Fibroblast of upper back skin (primary cell): ENCODE measurements at regions not wholly inside any gene's neighbourhood (a gene's known extent, or its start where the extent isn't known, plus 50 kb on each side); places are given as distances from the start of the nearest gene placed in this dataset.
A peak's percentile ranks its signal among the peaks of the same experiment; 100 is the strongest.

Experiments
- DNase-seq: peaks from one replicate; pipeline ENCODE4 v3.0.0-alpha.2; 2013

DNA sequence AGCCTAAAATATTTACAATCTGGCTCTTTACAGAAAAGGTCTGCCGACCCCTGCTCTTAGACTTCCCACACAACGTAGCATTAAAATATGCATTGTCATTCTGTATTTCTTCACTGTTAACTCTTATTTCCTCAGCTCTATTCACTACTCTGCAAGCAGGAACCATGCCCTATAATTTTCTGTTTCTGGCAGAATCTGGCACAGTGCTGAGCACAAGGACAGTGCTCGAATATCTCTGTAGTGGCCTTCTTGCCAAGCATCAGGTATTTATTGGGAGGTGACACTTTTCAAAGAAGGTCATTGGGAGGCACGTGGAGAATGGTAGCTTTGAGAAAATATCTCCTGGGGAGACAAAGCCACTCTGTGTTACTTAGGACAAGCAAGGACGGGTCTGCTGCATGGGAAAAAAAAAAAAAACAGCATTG lies 77.9 kb downstream of the PSMG1 start:
- no peak for DNase-seq

DNA sequence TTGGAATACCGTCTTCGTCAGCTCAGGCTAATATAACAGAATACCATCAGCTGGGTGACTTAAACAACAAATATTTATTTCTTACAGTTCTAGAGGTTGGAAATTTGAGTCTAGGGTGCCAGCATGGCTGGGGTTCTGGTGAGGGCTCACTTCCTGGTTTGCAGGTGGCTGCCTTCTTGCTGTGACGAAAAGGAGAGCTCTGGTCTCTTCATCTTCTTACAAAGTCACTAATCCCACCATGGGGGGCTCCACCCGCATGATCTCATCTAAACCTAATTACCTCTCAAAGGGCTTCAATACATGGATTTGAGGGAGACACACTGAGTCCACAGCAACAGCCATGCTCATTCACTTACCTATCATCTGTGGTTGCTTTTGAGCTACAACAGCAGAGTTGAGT lies 78.3 kb downstream of the PSMG1 start:
- no peak for DNase-seq

GRCh38 chr21:39103689-39104088 lies 79.6 kb downstream of the PSMG1 start:
- peak; percentile 87 for DNase-seq

DNA sequence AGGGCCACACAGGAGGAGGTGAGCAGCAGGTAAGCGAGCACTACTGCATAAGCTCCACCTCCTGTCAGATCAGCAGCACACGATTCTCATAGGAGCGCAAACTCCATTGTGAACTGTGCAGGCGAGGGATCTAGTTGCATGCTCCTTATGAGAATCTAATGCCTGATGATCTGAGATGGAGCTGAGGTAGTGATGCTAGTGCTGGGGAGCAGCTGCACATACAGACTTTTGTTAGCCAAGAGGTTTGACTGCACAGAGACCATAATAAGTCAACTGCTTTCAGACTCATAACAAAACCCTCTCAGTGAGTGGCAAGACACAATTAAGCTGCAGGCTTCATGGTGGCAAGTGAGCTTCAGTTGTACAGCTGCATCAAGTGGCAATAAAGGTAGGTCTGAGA lies 83.4 kb downstream of the PSMG1 start:
- no peak for DNase-seq

GRCh38 chr21:39098696-39099200 lies 84.5 kb downstream of the PSMG1 start:
- no peak for DNase-seq

DNA sequence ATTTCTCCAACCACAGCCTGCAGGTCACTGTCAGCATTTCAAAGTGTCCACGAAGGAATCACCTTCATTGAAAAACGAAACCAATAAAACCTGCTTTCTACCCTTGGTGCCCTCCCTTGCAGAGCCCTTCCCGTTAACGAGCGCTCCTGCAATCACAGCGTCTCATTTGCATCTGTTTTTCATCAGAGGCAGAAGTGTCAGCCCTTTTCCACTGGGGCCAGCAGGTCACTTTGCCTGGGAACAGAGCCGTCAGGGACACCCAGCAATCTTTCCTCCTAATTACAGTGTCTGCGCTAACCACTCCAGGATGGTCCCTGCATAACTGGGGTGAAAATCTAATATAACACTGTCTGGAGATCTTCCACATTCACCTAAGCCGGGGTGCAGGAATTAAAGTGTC lies 85.3 kb downstream of the PSMG1 start:
- no peak for DNase-seq

- no peak for DNase-seq
These were observed 85.9 kb downstream of the PSMG1 start for GRCh38 chr21:39097335-39097861.

- no peak for DNase-seq
These were observed 86.5 kb downstream of the PSMG1 start for GRCh38 chr21:39096754-39097153.

GRCh38 chr21:39095681-39096080 lies 87.6 kb downstream of the PSMG1 start:
- no peak for DNase-seq

- DNase-seq: peak; percentile 57
These were observed 88.2 kb downstream of the PSMG1 start for GRCh38 chr21:39094847-39095579.

- no peak for DNase-seq
These were observed 89.0 kb downstream of the PSMG1 start for GRCh38 chr21:39094087-39094780.

DNA sequence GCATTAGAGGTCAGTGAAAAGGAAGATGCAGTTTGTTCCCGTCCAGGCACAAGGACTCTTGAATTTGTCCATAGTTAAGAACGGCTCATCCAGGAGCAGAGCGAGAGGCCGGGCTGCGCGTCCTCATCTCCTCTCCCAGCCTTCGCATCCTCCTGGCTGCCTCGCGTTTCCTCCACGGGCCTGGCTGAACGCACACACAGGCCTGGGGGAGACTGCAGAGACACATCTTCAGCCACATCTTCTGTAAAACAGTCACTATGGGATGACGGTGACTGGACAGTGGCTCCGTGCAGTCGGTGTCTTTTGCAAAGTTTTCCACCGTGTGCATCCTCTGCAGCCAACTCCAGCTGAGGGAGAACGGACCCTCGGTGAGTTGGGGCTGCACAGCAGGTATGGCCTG lies 89.7 kb downstream of the PSMG1 start:
- DNase-seq: no peak

- DNase-seq: peak; percentile 61
These were observed 94.3 kb downstream of the PSMG1 start for GRCh38 chr21:39088831-39089380.

DNA sequence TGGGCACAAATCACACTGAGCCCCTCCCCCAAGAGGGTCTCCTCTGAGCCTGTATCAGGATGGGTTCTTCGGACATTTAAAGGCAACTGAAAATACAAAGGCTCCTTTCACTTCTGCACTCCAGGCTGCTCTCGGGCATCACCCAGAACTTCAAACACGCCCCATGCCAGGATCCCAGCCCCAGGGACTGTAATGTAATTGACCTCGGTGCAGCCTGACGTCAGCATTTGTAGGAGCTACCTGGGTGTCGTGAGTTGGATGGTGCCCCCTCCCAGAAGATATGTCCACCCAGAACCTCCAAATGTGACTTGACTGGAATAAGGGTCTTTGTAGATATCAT lies 95.2 kb downstream of the PSMG1 start:
- DNase-seq: no peak

DNA sequence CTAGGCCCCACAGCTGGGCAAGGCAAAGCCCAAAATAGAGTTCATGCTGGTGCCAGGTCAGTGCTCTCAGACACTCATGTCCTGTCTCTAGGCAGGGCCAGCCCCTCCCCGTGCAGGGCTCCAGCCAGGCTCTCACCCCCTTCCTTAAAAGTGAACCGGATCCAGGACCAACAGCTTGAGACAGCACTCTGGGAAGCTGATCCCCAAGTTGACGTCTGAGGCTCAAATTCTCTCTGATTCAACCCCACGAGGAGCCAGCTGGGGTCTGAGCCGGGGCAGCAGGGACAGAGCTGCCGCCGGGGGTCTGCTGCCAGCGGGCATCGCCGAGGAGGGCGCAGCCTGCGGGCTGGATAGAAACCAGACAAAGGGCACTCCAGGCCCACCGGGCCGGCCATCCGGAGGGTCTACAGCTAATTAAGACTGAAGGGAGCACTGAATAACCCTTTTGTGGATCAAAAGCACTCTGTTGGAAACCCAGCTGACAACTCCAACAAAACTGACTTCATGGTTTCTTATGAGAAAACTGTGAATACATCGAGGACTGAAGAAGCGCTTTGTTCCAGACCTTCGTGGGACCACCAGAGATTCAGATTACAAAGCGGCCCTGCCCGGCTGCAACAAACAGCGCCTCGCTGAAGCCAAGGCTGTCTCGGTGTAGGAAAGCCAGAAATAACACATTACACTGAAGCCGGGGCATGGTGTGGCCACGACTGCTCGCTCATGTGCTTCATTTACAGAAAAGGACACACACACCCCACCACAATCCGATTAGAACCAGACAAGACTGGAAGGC lies 95.8 kb downstream of the PSMG1 start:
- DNase-seq: no peak

GRCh38 chr21:39086547-39086946 lies 96.7 kb downstream of the PSMG1 start:
- no peak for DNase-seq

GRCh38 chr21:39085843-39086405 lies 97.3 kb downstream of the PSMG1 start:
- DNase-seq: no peak

DNA sequence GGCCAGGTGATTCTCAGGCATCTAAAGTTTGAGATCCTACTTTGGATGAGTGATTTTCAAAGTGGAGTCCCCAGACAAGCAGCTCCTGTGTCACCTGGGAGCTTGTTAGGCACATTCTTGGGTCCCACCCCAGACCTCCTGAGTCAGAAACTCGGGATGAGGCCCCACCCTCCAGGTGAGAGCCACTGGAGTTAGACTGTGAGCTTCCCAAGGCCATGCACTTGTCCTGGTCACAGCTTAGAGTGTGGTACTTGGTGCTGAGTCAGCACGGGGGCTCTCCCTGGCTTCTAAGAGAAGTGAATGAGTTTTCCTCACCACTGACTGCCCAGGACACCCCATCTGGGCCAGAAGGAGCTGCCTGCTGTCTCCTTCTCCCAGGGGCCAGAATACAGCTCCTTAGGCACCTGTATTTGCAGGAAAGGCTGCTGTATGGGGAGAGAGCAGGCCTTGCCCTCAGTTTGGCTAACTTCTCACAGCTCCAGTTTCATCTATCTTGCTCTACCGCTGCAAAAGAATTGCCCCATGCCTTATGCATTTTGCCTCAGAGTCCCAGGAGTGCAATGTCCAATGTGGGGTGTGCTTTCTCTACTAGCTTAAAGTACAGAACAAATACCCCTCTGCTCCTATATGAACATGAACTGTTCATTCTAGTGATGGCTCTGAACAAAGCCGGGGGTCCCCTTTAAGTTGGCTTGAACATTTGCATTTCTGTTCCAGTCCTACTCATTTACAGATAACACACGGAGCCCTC lies 98.1 kb downstream of the PSMG1 start:
- no peak for DNase-seq

GRCh38 chr21:39084073-39084472 lies 99.2 kb downstream of the PSMG1 start:
- DNase-seq: no peak

DNA sequence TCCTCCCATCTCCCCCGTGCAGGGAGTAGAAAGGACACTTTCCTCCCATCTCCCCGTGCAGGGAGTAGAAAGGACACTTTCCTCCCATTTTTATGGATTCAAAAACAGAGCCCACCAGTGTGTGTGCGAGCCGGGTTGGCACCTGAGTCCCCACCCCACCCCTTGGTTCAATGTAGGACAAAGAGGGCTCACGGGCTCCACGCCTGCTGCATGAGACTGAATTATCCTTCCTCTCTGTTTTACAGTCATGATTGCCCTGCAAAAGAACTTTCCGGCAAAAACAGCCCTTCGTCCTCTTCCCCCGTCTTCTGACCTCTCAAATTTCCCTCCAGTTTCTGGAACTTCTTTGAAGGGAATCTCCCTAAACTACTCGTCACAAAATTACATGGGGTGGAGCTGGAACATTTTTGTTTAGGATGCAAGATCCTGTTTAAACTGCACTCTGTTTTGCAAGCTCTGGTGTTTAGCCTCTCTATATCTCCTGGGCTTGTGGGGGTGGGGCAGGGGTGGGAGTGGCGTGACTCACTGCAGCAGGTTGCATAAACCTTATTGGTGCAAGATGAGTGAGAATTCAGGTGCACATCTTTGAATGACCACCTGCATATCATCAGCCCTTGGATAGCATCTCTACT lies 99.8 kb downstream of the PSMG1 start:
- DNase-seq: no peak

DNA sequence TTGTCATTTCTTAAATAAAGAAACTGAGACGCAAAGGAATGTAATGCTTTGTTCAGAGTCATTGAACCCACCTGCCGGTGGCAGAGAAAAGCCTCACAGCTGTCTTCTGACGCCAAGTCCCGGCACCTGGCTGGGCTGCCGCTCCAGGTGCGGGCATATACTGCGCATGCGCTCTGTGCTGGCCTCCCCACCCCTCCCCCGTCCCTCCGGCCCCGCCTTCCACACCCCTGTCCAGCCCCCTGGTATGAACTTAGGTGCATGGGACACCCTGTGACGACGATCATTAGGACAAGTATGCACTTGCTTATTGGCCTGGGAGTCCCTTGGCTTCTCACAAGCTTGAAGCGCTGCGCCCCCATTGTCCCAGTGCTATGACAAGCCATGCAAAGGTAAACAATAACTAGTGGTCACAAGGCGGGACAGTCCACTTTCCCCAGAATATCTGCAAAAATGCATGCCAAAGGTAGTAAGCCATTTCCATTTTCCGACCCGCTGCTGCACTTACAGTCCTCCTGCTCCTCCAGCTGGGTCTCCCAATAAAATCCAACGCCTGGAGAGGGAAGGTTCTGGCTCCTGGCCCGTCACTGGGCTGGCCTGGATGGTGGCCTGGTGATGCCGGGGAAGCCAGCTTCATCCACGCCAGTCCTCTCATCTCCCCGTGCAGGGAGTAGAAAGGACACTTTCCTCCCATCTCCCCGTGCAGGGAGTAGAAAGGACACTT lies 100.4 kb downstream of the PSMG1 start:
- no peak for DNase-seq
